HepG2 (cell line): ENCODE measurements at regions not wholly inside any gene's neighbourhood (a gene's known extent, or its start where the extent isn't known, plus 50 kb on each side); places are given as distances from the start of the nearest gene placed in this dataset.

ENCODE experiments used
- ATAC-seq: fragments of 200-7000 bp; cut with Tn5 transposase; 3 replicates; pipeline ENCODE4 v1.9.1; 2020; ENCODE audit warnings: mild to moderate bottlenecking, moderate library complexity
- BruUV-seq: library from RNA; stranded (reverse); fragments of 400-500 nt; replicated peaks from 2 replicates; lab custom pipeline; 2021; lab: Mats Ljungman, UMichigan
- CTCF ChIA-PET: fragments of 300-600 bp; formaldehyde crosslinking; extraction: SDS; loops from one replicate; lab custom pipeline; 2021; ENCODE audit warnings: low total read pairs, inconsistent platforms, low intra/inter-chr PET ratio; lab: Yijun Ruan, JAX
- POLR2A ChIA-PET: fragments of 350-600 bp; sonication (Branson Sonifier 250); formaldehyde crosslinking; loops from one replicate; lab custom pipeline; 2020; ENCODE audit warnings: antibody characterized with exemption, inconsistent platforms; lab: Yijun Ruan, JAX
- DNase-seq: peaks from one replicate; pipeline ENCODE4 v3.0.0-alpha.2; 2015; ENCODE audit warnings: low spot score
- FAIRE-seq: peaks from 3 replicates; lab custom pipeline; 2011; peaks lifted over from hg19 to GRCh38; lab: Jason Lieb, UNC
- H2AFZ ChIP-seq: one replicate; pipeline ENCODE4 v1.6.1; 2011; ENCODE audit warnings: low read length, inconsistent platforms
- H3K27ac ChIP-seq: fragments of 300-600 bp; 3 replicates; pipeline ENCODE4 v1.8.0; 2011; ENCODE audit warnings: mixed run types, mild to moderate bottlenecking, mixed read lengths, low read length, inconsistent platforms; ENCODE audit not compliant: insufficient read depth; ENCODE audit errors: extremely low read length
- H3K27me3 ChIP-seq, 2 experiments: fragments of 200-600 bp in 1 of 2; 2 replicates in 1 of 2; 3 replicates in 1 of 2; pipeline versions ENCODE4 v1.6.0 to v1.8.0; 2011; ENCODE audit warnings: low read length in 2 of 2, mild to moderate bottlenecking in 2 of 2, moderate library complexity in 2 of 2, inconsistent platforms in 1 of 2; ENCODE audit not compliant: insufficient read depth in 2 of 2, control insufficient read depth in 1 of 2
- H3K36me3 ChIP-seq, 2 experiments: fragments of 200-600 bp in 1 of 2; replicated peaks in 1 of 2; 2 replicates in 1 of 2; 3 replicates in 1 of 2; pipeline versions ENCODE4 v1.5.1 to v1.8.0; 2011; ENCODE audit warnings: low read length in 2 of 2, inconsistent platforms in 1 of 2; ENCODE audit not compliant: insufficient read depth in 2 of 2, control insufficient read depth in 1 of 2
- H3K4me1 ChIP-seq: 2 replicates; pipeline ENCODE4 v1.5.1; 2012; ENCODE audit warnings: low read length, inconsistent platforms; ENCODE audit not compliant: insufficient read depth
- H3K4me2 ChIP-seq: 2 replicates; pipeline ENCODE4 v1.6.0; 2011; ENCODE audit warnings: low read depth, low read length, inconsistent platforms
- H3K4me3 ChIP-seq, 3 experiments: fragments of 200-600 bp in 1 of 3; sonication (generic), shearing (Covaris generic) in 1 of 3; replicated peaks in 1 of 3; 2 replicates each; pipeline ENCODE4 v1.5.1; 2011 to 2016; ENCODE audit warnings: low read length in 3 of 3, inconsistent platforms in 2 of 3, low read depth in 2 of 3, mild to moderate bottlenecking in 2 of 3, control low read depth in 1 of 3, mixed read lengths in 1 of 3; ENCODE audit not compliant: insufficient read depth in 1 of 3
- H3K79me2 ChIP-seq: one replicate; pipeline ENCODE4 v1.6.1; 2011; ENCODE audit warnings: low read length, inconsistent platforms; ENCODE audit not compliant: insufficient read depth
- H3K9ac ChIP-seq: 2 replicates; pipeline ENCODE4 v1.6.0; 2011; ENCODE audit warnings: mild to moderate bottlenecking, low read depth, low read length, inconsistent platforms; ENCODE audit not compliant: insufficient read depth
- H3K9me3 ChIP-seq: 2 replicates; pipeline ENCODE4 v1.5.1; 2012; ENCODE audit warnings: mild to moderate bottlenecking, low read length
- H4K20me1 ChIP-seq: 2 replicates; pipeline ENCODE4 v1.6.0; 2011; ENCODE audit warnings: inconsistent platforms, mild to moderate bottlenecking, low read length, moderate library complexity; ENCODE audit not compliant: insufficient read depth
- IKZF4 ChIP-seq: sonication (generic); formaldehyde crosslinking; IDR thresholded peaks from 2 replicates; pipeline ENCODE4 v1.5.1; 2020; ENCODE audit warnings: borderline replicate concordance, mild to moderate bottlenecking, low read depth, missing genetic modification reagents; ENCODE audit errors: not compliant biosample characterization
- KAT7 ChIP-seq: IDR thresholded peaks from 2 replicates; pipeline ENCODE4 v1.6.1; 2018; ENCODE audit warnings: borderline replicate concordance, missing compliant biosample characterization
- NFRKB ChIP-seq: fragments of 450-650 bp; IDR thresholded peaks from 2 replicates; pipeline ENCODE4 v1.6.1; 2017
- SMARCC2 ChIP-seq: fragments of 450-650 bp; IDR thresholded peaks from 2 replicates; pipeline ENCODE4 v1.6.1; 2017; ENCODE audit warnings: antibody characterized with exemption, mild to moderate bottlenecking
- XRCC5 ChIP-seq: fragments of 200-400 bp; formaldehyde crosslinking; optimal IDR thresholded peaks from 2 replicates; pipeline ENCODE3; 2017; ENCODE audit warnings: mild to moderate bottlenecking, low read length
- ZBTB3 ChIP-seq: sonication (generic); formaldehyde crosslinking; IDR thresholded peaks from 2 replicates; pipeline ENCODE4 v1.4.0; 2020; ENCODE audit warnings: low read depth, mild to moderate bottlenecking, moderate library complexity, missing genetic modification reagents, borderline replicate concordance
- ZNF672 ChIP-seq: sonication (generic); formaldehyde crosslinking; IDR thresholded peaks from 2 replicates; pipeline ENCODE4 v1.8.1; 2022; ENCODE audit warnings: missing genetic modification reagents
- WGBS: methylation state at CpG from one replicate; pipeline ENCODE4 v1.1.6; 2017; ENCODE audit warnings: low lambda C conversion rate; 5-methylcytosine and 5-hydroxymethylcytosine counted together
- in situ Hi-C: cut with HindIII; loops from 2 replicates; pipeline ENCODE4 v1.10.0; 2017; ENCODE audit warnings: low pct_unique_long_range_greater_than_20kb; ENCODE audit not compliant: extremely low pct_ligation_motif_present
- intact Hi-C: fragments of 100-400 bp; cut with micrococcal nuclease; formaldehyde crosslinking; loops from one replicate; pipeline ENCODE4 v1.10.0; 2022; ENCODE audit not compliant: unreplicated experiment
- TF ChIP-seq, protein P1 (sequence below): sonication (generic); formaldehyde crosslinking; IDR thresholded peaks from 2 replicates; pipeline ENCODE4 v1.5.0; 2020; ENCODE audit warnings: mild to moderate bottlenecking, missing genetic modification reagents, borderline replicate concordance

GRCh38 chr19:29265436-29265835, 52.5 kb upstream of the UQCRFS1 start:
- in situ Hi-C loops, result loop anchor here (10.0 kb wide), 1 partner anchor 531 kb away; no protein-coding TSS in a partner anchor

More at GRCh38 chr19:29265436-29265835, 52.5 kb upstream of the UQCRFS1 start:
- H4K20me1 ChIP-seq, result no peaks in the 10 kb centered on the region
- no peak overlapping the region for H2AFZ ChIP-seq
- ChIA-PET POLR2A (no interaction called here), CTCF (no interaction called here)
- no peak overlapping the region for H3K4me2 ChIP-seq
- H3K36me3 ChIP-seq, result no peaks in the 10 kb centered on the region
- ATAC-seq (no peak), DNase-seq (no peak), FAIRE-seq (no peak)
- no peaks in the 10 kb centered on the region for H3K9me3 ChIP-seq
- 2% methylated on average over 6 of the region's 6 CpGs for WGBS
- no TSS peak for BruUV-seq
- intact Hi-C loops, result no loop called here
- no peaks in the 10 kb centered on the region for H3K79me2 ChIP-seq
- H3K27me3 ChIP-seq, result peaks cover 0 to 5% of the 10 kb centered on the region in 2 experiments; a peak in 1 of 5 replicates
- TF ChIP-seq IKZF4 (no peak), KAT7 (CRISPR knock-in tag) (no peak), ZBTB3 (CRISPR knock-in tag) (no peak), XRCC5 (no peak), ZNF672 (CRISPR knock-in tag) (no peak), SMARCC2 (no peak), NFRKB (no peak)
- TF ChIP-seq, protein P1, sequence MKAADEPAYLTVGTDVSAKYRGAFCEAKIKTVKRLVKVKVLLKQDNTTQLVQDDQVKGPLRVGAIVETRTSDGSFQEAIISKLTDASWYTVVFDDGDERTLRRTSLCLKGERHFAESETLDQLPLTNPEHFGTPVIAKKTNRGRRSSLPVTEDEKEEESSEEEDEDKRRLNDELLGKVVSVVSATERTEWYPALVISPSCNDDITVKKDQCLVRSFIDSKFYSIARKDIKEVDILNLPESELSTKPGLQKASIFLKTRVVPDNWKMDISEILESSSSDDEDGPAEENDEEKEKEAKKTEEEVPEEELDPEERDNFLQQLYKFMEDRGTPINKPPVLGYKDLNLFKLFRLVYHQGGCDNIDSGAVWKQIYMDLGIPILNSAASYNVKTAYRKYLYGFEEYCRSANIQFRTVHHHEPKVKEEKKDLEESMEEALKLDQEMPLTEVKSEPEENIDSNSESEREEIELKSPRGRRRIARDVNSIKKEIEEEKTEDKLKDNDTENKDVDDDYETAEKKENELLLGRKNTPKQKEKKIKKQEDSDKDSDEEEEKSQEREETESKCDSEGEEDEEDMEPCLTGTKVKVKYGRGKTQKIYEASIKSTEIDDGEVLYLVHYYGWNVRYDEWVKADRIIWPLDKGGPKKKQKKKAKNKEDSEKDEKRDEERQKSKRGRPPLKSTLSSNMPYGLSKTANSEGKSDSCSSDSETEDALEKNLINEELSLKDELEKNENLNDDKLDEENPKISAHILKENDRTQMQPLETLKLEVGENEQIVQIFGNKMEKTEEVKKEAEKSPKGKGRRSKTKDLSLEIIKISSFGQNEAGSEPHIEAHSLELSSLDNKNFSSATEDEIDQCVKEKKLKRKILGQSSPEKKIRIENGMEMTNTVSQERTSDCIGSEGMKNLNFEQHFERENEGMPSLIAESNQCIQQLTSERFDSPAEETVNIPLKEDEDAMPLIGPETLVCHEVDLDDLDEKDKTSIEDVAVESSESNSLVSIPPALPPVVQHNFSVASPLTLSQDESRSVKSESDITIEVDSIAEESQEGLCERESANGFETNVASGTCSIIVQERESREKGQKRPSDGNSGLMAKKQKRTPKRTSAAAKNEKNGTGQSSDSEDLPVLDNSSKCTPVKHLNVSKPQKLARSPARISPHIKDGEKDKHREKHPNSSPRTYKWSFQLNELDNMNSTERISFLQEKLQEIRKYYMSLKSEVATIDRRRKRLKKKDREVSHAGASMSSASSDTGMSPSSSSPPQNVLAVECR (CRISPR knock-in tag), result no peak
- no peak overlapping the region for H3K27ac ChIP-seq
- no peak overlapping the region for H3K9ac ChIP-seq
- H3K4me1 ChIP-seq, result no peaks in the 10 kb centered on the region
- H3K4me3 ChIP-seq, result no peak overlapping the region
